ENCODE measurements at regions not wholly inside any gene's neighbourhood (a gene's known extent, or its start where the extent isn't known, plus 50 kb on each side); places are given as distances from the start of the nearest gene placed in this dataset.
"Not testable (repeated sequence)": the region's sequence is repeated elsewhere in the genome, so short reads cannot be mapped to it uniquely, and the experiment has no call there.

- Histone ChIP-seq H3K9me3 (no peaks in the 10 kb centered on the region), H3K36me3 (no peaks in the 10 kb centered on the region), H3K4me3 (no peak overlapping the region), H3K27me3 (no peaks in the 10 kb centered on the region)
- DNase-seq, result peak; percentile 65
Observed at GRCh38 chr1:228664399-228664914, 70.8 kb upstream of the RHOU start.

- H3K36me3 ChIP-seq, result no peaks in the 10 kb centered on the region
Observed at GRCh38 chr1:228666686-228667623, 68.3 kb upstream of the RHOU start.

GRCh38 chr1:228668553-228669241 is 66.6 kb upstream of the RHOU start:
- H3K4me3 ChIP-seq, result no peak overlapping the region
- H3K36me3 ChIP-seq, result no peaks in the 10 kb centered on the region
- H3K27me3 ChIP-seq, result no peaks in the 10 kb centered on the region
- H3K9me3 ChIP-seq, result no peaks in the 10 kb centered on the region; the same call in 1 of the 2 replicates
- no peak for DNase-seq

More at GRCh38 chr1:228666686-228667623, 68.3 kb upstream of the RHOU start:
- Histone ChIP-seq H3K9me3 (no peaks in the 10 kb centered on the region; the same call in 1 of the 2 replicates), H3K4me3 (no peak overlapping the region), H3K27me3 (no peaks in the 10 kb centered on the region)
- DNase-seq, result no peak

- Histone ChIP-seq H3K36me3 (no peaks in the 10 kb centered on the region), H3K27me3 (no peaks in the 10 kb centered on the region), H3K4me3 (no peak overlapping the region), H3K9me3 (no peaks in the 10 kb centered on the region; the same call in 1 of the 2 replicates)
- peak; percentile 89 for DNase-seq
Observed at GRCh38 chr1:228669242-228669585, 66.1 kb upstream of the RHOU start.

GRCh38 chr1:228681076-228681565 is 54.2 kb upstream of the RHOU start:
- not testable (repeated sequence) for H3K4me3 ChIP-seq, H3K9me3 ChIP-seq, DNase-seq, H3K27me3 ChIP-seq, H3K36me3 ChIP-seq

GRCh38 chr1:228683428-228683827 is 51.9 kb upstream of the RHOU start:
- no peak for DNase-seq
- H3K36me3 ChIP-seq, result no peaks in the 10 kb centered on the region
- no peaks in the 10 kb centered on the region for H3K27me3 ChIP-seq
- H3K9me3 ChIP-seq, result no peaks in the 10 kb centered on the region
- H3K4me3 ChIP-seq, result no peak overlapping the region

- Histone ChIP-seq H3K4me3 (no peak overlapping the region), H3K27me3 (no peaks in the 10 kb centered on the region), H3K9me3 (no peaks in the 10 kb centered on the region), H3K36me3 (no peaks in the 10 kb centered on the region)
- no peak for DNase-seq
Observed at GRCh38 chr1:228684607-228685006, 50.7 kb upstream of the RHOU start.

GRCh38 chr1:228685081-228685660 is 50.1 kb upstream of the RHOU start:
- DNase-seq, result no peak
- H3K4me3 ChIP-seq, result no peak overlapping the region
- H3K9me3 ChIP-seq, result no peaks in the 10 kb centered on the region
- no peaks in the 10 kb centered on the region for H3K27me3 ChIP-seq
- no peaks in the 10 kb centered on the region for H3K36me3 ChIP-seq
